GM08714 (cell line): ENCODE measurements at regions not wholly inside any gene's neighbourhood (a gene's known extent, or its start where the extent isn't known, plus 50 kb on each side); places are given as distances from the start of the nearest gene placed in this dataset.

ENCODE experiments used
- H3K4me3 ChIP-seq: fragments of 200-500 bp; sonication (Bioruptor generic); 2 replicates; pipeline ENCODE4 v1.5.1; 2014; ENCODE audit warnings: mild to moderate bottlenecking, low read length, inconsistent platforms
- ZNF274 ChIP-seq: IDR thresholded peaks from 2 replicates; pipeline ENCODE4 v1.6.1; 2012; ENCODE audit warnings: mild to moderate bottlenecking, low read depth, low read length

DNA sequence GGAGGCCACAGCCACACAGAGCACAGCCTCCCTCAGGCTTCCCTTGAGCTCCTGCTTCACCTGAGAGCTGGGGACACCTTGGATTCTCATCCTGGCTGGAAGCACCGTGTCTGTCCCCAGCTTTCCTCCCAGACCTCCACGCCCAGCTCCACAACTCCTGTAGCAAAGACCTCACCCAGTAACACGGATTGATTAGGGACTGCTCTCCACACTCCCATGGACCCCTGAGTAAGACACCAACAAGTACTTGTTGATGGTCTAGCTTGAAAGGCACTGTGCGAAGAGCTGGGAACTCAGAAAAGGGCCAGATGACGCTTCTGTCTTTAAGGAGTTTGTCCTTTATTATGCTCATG is 109.6 kb downstream of the DLL1 start:
- no peak for TF ChIP-seq ZNF274
- no peak overlapping the region for H3K4me3 ChIP-seq

DNA sequence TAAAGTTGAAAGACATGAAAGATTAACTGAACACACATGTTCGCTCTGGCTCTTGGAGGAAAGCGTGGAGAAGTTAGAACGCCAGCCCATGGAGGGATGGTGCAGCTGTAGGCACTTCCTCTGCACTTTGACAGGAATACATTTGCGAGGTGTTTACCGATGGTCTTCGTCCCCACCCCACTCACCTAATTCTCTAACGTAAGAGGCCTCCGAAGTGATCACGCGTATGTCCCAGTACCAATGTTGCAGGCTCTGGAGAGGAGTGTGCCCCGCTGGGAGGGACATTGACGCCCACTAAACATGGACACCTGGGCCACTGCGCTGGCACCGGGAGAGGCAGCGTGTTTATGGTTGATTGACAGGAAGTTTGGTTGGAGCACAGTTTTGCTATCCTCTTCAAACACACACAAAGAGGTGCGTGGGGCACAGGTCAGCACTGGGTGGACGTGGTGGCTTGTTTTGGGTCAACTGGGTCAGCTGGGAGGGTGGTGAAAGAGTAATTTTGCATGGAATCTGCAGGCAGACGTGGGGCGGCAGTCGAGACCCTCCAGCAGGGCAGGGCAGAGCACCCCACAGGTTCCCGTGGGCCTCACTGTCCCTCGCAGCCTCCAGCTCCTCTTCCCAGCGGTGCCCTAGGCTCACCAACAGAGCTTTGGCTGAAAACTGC is 110.1 kb downstream of the DLL1 start:
- no peak for TF ChIP-seq ZNF274
- H3K4me3 ChIP-seq: no peak overlapping the region

DNA sequence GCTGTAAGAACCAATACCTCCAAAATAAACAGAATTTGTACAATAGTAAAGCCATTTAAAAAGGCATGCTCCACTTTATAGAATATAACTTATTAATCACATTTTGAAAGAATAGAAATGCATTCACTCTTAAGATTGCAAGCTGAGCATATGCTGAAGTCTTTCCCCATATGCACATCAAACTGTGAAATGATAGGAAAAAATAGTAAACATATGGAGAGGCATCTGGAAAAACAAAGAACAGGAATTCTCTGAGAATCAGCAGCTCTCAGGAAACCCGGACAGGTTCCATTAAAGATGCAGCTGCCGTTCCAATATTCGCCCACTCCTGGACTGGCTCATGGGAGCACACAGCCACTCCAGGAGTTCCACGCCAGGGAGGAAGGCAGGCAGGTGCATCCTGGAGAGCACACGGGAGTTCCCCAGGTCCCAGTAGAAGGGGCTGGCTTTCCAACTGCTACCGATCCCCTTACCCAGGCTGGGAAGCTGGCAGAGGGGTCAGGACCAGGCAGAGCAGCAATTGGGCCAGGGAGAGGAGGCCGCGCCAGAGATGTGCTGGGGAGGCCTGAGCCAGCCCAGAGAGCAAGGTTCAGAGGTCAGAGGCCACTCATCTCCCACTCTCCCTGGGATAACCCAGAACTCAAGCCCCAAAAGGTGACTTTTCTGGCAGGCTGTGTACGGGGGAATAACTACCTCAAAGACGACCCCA is 111.1 kb downstream of the DLL1 start:
- no peak for TF ChIP-seq ZNF274
- no peak overlapping the region for H3K4me3 ChIP-seq

DNA sequence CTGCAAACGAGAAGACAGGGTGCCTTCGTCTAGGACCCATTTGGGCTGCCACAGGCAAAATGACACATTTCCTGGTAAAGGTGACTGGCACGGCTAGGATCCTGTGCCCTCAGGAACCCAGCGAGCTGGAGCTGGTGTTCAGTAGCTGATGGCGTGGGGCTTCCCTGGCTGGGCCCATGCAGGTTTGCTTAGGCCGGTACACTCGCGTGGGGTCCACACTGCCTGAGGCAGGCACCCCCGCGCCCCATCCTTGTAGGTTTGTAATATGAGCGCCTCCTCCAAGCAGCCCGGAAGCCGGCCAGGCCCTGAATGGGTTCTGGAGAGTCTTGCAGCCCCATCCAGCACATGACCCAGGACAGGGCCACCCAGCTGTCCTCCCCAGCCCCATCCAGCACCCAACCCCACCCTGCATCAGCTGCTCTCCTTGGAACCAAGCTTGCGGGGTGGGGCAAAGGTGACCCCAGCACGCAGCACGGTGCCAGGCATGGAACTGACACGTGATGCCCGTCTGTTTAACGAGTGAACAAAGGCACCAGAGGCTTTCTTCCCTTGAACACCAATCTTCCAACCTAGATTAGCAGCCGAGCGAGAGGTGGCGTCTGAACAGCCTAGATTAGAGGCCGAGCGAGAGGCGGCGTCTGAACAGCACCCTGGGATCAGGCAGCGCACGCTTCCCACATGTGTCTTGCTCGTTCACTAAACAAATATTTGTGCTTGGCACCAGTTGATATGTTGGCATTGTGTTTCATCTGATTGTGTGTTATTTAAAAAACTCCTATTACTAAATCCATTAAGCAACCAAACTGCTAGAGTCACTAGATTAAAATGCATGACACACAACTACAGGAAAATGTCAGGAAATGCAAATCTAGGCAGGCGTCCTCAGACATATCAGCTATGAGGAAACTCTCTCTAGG is 112.1 kb downstream of the DLL1 start:
- TF ChIP-seq ZNF274: no peak
- no peak overlapping the region for H3K4me3 ChIP-seq

DNA sequence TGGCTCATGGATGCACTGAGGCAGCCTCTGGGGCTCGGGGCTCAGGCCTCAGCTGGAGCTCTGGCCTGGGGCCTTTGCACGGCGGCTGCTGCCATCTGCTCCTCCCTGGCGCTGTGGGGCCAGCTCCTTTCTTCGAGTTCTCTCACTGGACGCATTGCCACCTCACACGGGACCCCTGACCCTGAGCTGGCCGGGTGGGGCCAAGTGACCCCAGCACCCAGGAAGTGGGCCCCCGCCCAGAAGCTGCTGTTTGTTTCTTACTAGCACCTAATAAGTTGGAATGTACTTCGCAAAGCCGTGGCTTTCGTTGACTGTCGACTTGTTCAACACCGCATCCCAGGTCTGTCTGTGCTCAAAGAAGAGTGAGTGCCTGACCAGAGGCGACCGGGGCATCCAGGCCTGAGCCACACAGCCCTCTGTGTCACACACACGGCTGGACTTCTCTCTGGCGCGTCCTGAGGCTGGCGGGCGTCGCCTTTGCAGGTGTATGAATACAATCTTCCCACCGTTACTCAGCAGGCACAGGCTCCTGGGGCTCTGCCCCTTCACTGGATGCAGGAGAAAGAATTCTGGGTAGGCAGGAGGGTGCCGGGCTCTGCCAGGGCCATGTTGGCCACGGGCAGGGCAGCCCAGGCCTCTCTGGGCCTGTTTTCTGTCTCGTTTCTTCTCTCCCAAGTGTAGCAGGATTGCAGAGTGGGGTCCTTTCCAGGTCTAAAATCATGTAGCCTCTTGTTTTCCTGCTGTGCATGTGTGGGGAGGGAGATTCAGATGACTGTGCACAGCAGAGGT is 112.9 kb downstream of the DLL1 start:
- no peak overlapping the region for H3K4me3 ChIP-seq
- TF ChIP-seq ZNF274: no peak

DNA sequence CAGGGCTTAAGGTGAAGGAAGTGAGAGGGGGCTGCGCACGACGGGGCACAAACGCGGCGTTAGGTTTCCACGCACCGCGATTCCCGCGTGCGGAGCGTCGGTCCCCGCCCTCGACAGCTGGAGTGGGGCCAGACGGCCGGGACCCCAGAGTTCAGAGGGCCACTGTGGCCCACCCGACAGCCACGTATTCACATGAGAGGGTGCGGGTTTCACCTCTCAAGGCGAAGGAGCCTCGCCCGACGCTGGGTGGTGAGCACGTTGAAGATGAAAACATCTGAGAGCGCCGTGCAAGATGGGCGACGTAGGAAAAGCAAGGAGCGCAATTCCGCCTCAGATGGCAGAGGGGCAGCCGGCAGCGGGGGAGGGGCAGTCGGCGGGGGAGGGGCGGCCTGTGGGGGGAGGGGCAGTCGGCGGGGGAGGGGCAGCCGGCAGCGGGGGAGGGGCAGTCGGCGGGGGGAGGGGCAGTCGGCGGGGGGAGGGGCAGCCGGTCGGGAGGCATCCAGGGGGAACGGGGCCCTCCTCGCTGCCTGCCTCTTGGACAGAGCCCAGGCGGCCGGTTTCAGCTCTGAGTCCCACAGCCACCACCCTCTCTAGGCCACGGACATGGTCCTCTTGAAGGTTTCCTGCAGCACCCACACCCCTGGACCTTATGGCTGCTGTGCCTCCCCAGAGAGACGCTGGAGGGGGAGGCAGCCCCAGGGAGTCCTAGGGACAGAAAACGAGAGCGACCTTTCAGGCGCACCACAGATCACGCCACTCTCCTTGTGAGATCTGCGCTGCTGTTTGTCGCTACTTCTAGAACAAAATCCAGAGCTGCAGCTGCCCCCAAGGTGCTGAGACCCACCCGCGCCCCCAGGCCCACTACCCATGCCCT is 113.7 kb downstream of the DLL1 start:
- no peak for TF ChIP-seq ZNF274
- H3K4me3 ChIP-seq: no peak overlapping the region

DNA sequence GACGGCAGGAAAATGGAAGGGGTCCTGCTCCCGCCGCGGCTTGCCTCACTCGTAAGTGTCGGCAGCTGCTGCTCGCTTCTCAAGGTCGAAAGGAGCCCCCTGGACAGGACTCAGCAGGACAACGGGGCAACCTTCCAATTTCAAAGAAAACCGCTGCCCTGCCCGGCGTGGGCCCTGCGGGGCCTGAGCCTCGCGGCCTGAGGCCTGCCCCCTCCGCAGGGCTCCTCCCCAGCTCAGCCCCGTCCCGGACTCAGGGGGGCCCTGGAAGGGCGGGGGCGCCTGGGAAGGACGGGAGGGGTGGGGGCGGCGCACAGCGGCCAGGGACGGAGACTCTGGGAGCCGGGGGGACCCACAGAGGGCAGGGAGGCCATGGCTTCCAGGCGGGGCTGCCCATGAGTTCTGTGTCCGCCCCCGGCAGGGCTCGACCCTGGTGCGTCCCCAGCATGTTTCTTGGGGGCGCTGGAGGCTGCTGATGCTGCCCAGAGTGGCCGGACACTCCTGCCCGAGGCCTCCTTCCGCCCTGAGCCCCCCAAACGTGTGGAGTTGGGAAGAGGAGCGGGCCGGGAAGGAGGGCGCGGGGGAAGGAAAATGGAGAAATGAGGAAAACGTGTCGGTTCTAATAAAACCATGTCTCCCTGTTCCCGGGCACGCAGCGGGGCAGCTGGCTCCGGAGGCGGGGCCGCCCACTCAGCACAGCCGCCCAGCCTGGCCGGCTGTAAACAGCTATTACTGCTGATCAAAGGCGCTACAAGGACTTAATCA is 114.6 kb downstream of the DLL1 start:
- TF ChIP-seq ZNF274: no peak
- H3K4me3 ChIP-seq: no peak overlapping the region

DNA sequence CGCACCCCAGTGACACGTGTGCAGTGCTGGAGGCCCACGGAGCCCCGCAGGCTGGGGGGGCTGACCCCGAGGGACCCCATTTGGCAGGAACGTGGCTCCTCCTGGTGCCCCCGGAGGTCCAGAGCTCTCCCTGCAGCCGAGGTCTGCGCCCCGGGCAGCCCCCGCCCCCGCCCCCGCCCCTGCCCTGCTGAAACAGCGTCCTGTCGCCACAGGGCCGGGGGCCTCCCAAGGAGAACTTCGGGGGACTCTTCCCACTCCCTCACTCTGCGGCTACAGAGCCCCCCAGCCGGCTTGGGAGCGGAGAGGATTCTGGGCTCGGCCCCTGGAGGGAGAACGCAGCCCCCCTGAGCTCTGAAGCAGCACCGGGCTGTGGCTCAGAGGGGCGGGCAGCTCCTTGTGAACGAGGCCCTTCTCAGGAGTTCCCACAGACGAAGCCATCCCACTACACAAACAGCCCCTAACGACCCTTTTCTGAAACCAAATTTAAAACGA is 115.2 kb downstream of the DLL1 start:
- TF ChIP-seq ZNF274: no peak
- no peak overlapping the region for H3K4me3 ChIP-seq

DNA sequence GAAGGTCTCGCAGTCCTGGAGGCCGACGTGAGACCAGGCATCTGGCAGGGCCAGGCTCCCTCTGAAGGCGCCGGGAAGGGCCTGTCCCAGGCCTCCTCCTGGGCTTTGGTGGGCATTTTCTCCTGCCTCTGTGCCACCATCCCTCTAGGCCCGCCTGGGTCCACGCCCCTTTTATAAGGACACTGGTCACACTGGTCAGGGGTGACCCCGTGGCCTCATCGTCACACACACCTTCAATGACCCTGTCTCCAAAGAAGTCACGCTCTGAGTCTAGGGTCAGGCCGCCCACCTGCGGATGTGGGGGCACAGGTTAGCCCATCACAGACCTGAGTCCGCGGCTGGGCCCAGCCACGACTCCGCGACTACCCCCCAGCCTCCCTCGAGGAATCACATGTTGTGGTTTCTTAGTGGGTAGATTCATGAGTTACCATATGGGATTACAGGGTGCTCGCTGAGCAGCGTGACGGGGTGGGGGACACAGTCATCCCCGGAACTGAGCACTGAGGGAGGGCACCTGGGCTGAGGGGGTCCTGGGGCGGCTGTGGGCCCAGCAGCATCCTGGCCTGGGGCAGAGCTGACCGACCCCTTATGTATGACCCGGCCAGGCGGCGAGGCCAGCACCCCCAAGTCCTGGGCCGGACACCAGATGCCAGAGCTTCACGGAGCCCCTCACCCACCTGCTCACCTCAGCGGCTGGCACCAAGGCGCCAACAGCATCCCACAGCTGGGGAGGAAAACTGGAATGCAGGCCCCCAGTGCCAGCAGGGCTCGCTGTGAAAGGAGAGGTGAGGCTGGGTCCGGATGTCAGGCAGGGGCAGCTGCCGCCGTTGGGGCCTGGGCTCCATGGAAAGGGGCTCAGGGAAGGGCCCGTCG is 115.9 kb downstream of the DLL1 start:
- no peak for TF ChIP-seq ZNF274
- no peak overlapping the region for H3K4me3 ChIP-seq

DNA sequence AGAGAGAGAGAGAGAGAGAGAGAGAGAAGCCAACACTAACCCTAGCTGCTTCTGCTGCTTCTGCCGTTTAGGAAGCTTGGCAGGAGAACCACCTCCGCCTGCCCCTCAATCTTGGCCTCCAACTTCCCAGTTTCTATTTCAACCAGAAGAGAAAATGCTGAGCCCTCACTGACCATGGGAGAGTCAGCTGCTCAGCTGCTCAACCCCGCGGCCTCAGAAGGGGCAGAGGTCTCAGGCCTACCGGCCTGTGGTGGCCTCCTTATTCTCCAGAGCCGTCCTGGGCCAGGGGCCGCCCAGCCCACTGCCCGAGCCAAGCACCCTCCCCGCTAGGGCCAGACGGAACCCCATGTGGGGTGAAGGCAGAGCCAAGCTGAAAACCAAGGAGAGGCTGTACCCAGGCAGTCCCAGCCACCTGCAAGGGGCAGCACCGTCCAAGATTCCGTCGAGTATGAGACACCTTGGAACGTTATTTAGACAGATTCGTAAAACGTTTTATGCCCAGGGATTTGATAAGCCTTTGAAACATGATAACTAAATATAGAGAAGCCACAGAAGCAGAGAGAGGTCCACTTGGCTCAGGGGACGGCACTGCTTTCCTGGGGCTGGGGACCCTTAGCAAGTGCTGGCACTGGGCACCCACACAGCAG is 116.6 kb downstream of the DLL1 start:
- TF ChIP-seq ZNF274: no peak
- no peak overlapping the region for H3K4me3 ChIP-seq

DNA sequence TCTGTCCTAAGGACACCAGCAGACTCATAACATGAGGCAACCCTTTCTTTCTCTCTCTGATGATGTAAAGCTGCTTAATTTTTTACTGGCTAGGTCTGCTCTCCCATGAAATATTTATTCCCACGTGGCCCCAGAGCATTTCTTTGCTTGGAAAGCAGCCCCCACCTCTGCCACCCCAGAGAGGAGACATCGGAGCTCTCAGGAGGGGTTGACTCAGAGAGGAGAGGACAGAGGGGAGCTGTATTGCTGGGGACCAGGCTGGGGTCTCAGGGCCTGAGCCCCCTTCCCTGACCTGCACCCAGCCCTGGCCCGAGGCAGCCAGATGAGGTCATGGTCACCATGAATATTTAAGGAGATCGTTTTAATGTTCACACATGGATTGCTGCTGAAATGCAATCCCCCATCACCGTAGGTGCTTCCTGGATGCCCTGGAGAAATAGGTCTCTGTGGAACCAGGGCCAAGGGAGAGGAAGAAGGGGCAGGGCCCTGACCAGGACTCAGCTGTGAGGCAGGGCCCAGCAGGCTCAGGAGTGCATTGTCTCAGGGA is 117.5 kb downstream of the DLL1 start:
- H3K4me3 ChIP-seq: no peak overlapping the region
- TF ChIP-seq ZNF274: no peak
